ENCODE measurements at regions not wholly inside any gene's neighbourhood (a gene's known extent, or its start where the extent isn't known, plus 50 kb on each side); places are given as distances from the start of the nearest gene placed in this dataset.

- TF ChIP-seq, protein P1, sequence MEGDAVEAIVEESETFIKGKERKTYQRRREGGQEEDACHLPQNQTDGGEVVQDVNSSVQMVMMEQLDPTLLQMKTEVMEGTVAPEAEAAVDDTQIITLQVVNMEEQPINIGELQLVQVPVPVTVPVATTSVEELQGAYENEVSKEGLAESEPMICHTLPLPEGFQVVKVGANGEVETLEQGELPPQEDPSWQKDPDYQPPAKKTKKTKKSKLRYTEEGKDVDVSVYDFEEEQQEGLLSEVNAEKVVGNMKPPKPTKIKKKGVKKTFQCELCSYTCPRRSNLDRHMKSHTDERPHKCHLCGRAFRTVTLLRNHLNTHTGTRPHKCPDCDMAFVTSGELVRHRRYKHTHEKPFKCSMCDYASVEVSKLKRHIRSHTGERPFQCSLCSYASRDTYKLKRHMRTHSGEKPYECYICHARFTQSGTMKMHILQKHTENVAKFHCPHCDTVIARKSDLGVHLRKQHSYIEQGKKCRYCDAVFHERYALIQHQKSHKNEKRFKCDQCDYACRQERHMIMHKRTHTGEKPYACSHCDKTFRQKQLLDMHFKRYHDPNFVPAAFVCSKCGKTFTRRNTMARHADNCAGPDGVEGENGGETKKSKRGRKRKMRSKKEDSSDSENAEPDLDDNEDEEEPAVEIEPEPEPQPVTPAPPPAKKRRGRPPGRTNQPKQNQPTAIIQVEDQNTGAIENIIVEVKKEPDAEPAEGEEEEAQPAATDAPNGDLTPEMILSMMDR (IDR thresholded peaks at IDR 0.05): no peak
- TF ChIP-seq POLR2A (IDR thresholded peaks at IDR 0.05): no peak
These were observed 106.8 kb downstream of the FAT4 start for GRCh38 chr4:125421547-125421946.
